Osteocyte (in vitro differentiated cells): ENCODE measurements at regions not wholly inside any gene's neighbourhood (a gene's known extent, or its start where the extent isn't known, plus 50 kb on each side); places are given as distances from the start of the nearest gene placed in this dataset.

ENCODE experiments used
- DNase-seq: peaks from one replicate; pipeline ENCODE4 v3.0.0; 2021; ENCODE audit warnings: mixed read lengths; ENCODE audit not compliant: unreplicated experiment; ENCODE audit errors: extremely low spot score
- H3K27ac Mint-ChIP-seq: one replicate; pipeline ENCODE4 v1.8.0; 2021; ENCODE audit warnings: mild to moderate bottlenecking, mixed read lengths; ENCODE audit not compliant: unreplicated experiment
- H3K27me3 Mint-ChIP-seq: one replicate; pipeline ENCODE4 v1.8.0; 2021; ENCODE audit warnings: mixed read lengths; ENCODE audit not compliant: unreplicated experiment
- H3K36me3 Mint-ChIP-seq: one replicate; pipeline ENCODE4 v1.8.0; 2021; ENCODE audit warnings: mixed read lengths; ENCODE audit not compliant: unreplicated experiment
- H3K4me1 Mint-ChIP-seq: one replicate; pipeline ENCODE4 v1.8.0; 2021; ENCODE audit warnings: mixed read lengths; ENCODE audit not compliant: unreplicated experiment
- H3K4me3 Mint-ChIP-seq: one replicate; pipeline ENCODE4 v1.8.0; 2021; ENCODE audit warnings: mild to moderate bottlenecking, moderate library complexity, mixed read lengths; ENCODE audit not compliant: unreplicated experiment
- H3K9me3 Mint-ChIP-seq: one replicate; pipeline ENCODE4 v1.8.0; 2021; ENCODE audit warnings: mixed read lengths; ENCODE audit not compliant: unreplicated experiment
- CTCF ChIP-seq: fragments of 200-600 bp; sonication (generic); IDR thresholded peaks from 2 replicates; pipeline ENCODE4 v1.5.0; 2021; ENCODE audit warnings: antibody characterized with exemption, mild to moderate bottlenecking, moderate library complexity

GRCh38 chr2:15725101-15725781 lies 133.6 kb downstream of the DDX1 start:
- no peaks in the 10 kb centered on the region for H3K9me3 Mint-ChIP-seq
- no peak for DNase-seq
- no peak overlapping the region for H3K4me3 Mint-ChIP-seq
- peaks cover 56% of the 10 kb centered on the region for H3K27me3 Mint-ChIP-seq
- H3K27ac Mint-ChIP-seq: no peak overlapping the region
- H3K4me1 Mint-ChIP-seq: peaks cover 7% of the 10 kb centered on the region
- H3K36me3 Mint-ChIP-seq: no peaks in the 10 kb centered on the region
- TF ChIP-seq CTCF: no peak

GRCh38 chr2:15725782-15726112 lies 134.1 kb downstream of the DDX1 start:
- Mint-ChIP-seq H3K4me3 (no peak overlapping the region), H3K9me3 (no peaks in the 10 kb centered on the region), H3K4me1 (peaks cover 12% of the 10 kb centered on the region), H3K27me3 (peaks cover 56% of the 10 kb centered on the region), H3K27ac (no peak overlapping the region), H3K36me3 (no peaks in the 10 kb centered on the region)
- TF ChIP-seq CTCF: no peak
- DNase-seq: no peak

- peaks cover 56% of the 10 kb centered on the region for H3K27me3 Mint-ChIP-seq
These were observed 134.8 kb downstream of the DDX1 start for GRCh38 chr2:15726321-15727057.

GRCh38 chr2:15727396-15728244 lies 136.0 kb downstream of the DDX1 start:
- Mint-ChIP-seq H3K4me1 (peaks cover 31% of the 10 kb centered on the region), H3K36me3 (no peaks in the 10 kb centered on the region), H3K4me3 (no peak overlapping the region), H3K27me3 (peaks cover 46% of the 10 kb centered on the region), H3K27ac (no peak overlapping the region), H3K9me3 (no peaks in the 10 kb centered on the region)
- no peak for DNase-seq
- no peak for TF ChIP-seq CTCF

More at GRCh38 chr2:15726321-15727057, 134.8 kb downstream of the DDX1 start:
- no peak for TF ChIP-seq CTCF
- H3K4me3 Mint-ChIP-seq: no peak overlapping the region
- DNase-seq: no peak
- H3K27ac Mint-ChIP-seq: no peak overlapping the region
- H3K4me1 Mint-ChIP-seq: peaks cover 19% of the 10 kb centered on the region
- H3K36me3 Mint-ChIP-seq: no peaks in the 10 kb centered on the region
- H3K9me3 Mint-ChIP-seq: no peaks in the 10 kb centered on the region
